Putamen (tissue), 1 donor: ENCODE measurements at regions not wholly inside any gene's neighbourhood (a gene's known extent, or its start where the extent isn't known, plus 50 kb on each side); places are given as distances from the start of the nearest gene placed in this dataset.

Experiments used
- DNase-seq: peaks from one replicate; pipeline ENCODE4 v3.0.0-alpha.2; 2016; ENCODE audit warnings: low spot score

DNA sequence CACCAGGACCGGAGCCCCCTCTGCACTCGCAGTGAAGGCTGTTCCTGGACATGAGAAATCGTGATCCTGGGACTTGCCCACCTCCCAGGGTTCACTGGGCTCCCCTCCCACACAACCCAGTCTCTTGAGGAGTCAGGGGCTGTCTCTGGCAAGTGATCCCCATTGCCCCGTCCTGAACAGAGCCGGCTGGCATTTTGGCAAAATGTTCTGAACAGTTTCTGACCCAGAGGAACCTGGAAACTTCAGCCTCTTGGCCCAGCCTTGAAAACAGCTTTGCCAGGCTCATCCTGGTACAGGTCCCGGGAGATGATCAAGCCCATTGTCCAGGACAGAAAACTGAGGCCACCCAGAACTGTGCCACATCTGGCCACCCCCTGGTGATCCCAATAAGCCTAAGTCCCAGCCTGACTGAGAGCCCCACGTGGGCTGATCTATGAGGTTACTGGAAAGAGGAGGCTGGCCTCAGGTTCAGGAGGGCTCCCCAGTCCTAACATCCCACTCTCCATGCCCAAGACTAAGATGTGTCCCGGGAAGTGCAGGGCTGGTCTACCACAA is 115.7 kb downstream of the OAT start:
- DNase-seq = no peak

DNA sequence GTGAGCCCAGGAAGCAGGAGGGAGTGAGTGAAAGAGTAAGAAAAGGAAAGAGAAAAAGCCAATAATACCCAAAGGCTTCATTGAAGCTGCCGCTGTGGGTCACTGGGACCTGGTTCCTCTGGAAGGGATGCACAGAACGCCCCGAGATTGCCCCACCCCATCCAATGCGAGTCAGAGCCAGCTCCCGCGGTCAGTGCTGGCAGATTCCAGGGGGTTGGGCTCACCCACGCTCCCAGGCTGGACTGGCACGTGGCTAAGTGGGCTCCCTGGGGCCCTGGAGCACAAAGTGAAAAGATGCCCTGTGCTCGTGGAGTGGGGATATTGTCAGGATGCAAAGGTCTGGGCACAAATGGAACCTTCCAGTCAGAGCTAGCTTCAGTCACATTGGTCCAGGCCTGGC is 117.0 kb downstream of the OAT start:
- no peak for DNase-seq

DNA sequence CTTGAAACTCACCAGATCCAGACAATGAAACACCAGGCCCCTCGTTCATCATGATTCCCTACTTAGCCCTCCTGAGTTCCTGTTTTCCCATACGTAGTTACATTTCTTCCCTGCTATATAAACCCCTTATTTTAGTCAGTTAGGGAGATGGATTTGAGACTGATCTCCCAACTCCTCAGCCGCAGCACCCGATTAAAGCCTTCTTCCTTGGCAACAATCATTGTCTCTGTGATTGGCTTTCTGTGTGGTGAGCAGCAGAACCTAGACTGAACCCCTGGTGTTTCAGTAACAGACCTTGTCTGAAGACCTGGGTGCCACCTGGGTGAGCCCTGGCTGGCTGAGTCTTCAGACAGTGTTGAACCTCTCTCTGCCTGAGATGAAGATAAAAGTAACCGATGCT is 118.0 kb downstream of the OAT start:
- no peak for DNase-seq

DNA sequence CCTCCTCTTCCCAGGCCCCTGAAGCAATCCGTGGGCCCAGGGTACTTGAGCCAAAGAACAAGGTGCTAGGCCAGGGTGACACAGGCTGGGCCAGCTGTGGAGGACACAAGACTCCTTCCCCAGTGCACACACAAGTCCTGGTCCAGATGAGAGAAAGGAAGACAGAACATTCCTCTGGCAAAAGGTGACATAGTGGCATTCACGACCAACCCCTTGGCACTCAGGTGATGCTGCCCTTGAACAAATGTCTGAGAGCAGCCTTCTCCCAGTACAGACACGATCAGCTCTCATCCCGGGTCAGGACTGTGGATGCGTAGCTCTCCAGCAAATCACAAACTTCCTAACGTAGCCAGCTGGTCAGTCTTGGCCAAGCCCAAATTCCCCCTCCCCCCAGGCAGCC is 118.5 kb downstream of the OAT start:
- DNase-seq = no peak

DNA sequence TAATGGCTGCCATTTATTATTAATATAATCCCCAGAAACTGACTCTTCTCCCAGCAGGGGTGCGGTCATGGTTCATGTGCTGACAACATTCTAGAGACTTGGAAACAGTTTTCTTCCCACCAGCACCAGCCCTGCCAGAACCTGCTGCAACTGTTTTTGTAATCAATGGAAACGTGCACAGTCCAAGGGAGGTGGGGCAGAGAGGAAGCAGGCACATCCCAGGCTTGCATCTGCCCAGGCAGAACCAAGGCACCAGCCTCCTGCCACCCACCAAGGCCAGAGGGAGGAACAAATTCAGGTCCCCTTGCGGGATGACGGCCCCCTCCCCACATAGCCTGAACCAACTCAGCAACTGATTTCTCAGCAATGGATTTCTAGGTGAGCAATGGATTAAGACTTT is 119.0 kb downstream of the OAT start:
- DNase-seq = no peak

DNA sequence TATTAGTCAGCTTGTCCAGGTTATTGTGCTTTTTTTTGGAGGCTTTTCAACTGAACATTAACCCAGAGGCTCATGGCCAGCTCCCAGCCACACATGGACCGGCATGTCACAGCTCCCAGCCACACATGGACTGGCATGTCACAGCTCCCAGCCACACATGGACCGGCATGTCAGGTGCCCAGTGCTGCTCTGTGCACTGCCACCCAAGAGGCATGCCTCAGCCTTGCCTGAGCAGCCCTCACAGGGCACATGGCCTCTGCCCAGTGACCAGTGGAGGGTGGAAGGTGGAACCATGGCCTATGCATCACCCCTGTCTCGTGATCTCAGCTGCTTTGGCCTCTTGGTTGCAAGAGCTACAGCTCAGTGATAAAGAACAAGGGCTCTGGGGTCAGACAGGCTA is 119.8 kb downstream of the OAT start:
- no peak for DNase-seq

DNA sequence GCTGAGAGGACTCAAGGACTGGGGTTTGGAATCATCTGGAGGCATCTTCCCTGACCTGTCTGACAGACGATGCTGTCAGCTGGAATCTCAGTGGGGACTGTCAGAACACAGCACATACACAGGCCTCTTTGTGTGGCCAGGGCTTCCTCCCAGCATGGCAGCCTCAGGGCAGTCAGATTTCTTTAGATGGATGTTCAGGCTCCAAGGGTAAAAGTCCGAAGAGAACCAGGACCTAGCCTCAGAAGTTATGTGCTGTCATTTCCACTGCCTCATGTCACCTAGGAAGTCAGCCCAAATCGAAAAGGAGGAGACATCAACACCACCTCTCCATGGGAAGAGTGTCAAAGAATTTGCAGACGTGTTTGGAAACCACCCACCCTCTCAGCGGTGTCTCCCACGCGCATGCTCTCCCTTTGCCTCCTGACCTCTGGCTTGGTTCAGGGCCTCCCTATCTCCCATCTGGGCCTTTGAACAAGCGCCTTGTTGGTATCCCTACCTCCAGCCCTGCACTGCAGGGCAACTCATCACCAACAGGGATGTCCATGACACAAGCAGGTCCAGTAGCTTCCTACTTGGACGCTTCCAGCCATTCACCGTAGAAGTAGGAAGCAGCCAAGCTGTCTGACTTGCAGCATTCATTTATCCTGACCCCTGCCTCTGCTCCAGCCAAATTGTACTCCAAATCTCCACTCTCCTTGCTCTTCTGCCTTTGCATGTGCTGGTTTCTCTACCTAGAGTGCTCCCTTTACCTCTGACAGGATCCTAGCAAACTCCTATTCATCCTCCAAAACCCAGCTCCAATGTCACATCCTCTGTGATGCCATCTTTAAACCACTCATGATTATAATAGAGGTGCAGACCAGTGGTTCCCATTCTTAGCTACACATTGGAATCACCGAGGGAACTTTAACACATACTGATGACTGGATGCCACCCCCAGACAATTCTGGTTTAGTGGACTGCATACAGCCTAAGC is 121.6 kb downstream of the OAT start:
- no peak for DNase-seq

DNA sequence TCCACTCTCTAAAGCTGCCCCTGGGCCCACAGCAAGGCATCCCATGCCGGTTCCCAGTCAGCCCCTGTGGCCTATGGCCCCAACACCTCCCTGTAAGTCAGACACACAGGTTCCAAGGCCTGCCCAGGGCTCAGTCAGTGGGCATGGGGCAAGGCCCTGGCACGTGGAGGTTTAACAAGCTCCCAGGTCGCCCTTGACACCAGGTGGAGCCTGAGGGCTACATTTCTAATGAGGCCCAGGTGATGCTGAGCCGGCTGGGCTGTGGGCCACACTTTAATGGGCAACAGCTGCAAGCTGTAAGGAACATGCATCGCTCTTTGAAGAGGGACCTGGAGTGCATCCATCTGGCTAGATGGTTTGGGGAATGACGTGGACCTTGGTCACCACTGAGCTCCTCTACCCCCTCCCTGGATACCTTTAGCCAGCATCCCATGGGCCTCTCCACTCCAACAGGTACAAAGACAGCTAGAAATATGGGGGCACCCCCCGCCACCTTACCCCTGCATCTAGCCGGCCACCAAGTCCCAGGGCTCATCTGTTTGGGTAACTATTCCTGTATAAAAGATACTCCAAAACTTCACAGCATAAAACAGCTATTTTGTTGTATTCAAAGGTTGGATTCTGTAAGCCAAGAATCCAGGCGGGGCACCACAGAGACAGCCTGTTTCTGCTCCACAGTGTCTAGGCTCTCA is 122.5 kb downstream of the OAT start:
- DNase-seq = no peak

DNA sequence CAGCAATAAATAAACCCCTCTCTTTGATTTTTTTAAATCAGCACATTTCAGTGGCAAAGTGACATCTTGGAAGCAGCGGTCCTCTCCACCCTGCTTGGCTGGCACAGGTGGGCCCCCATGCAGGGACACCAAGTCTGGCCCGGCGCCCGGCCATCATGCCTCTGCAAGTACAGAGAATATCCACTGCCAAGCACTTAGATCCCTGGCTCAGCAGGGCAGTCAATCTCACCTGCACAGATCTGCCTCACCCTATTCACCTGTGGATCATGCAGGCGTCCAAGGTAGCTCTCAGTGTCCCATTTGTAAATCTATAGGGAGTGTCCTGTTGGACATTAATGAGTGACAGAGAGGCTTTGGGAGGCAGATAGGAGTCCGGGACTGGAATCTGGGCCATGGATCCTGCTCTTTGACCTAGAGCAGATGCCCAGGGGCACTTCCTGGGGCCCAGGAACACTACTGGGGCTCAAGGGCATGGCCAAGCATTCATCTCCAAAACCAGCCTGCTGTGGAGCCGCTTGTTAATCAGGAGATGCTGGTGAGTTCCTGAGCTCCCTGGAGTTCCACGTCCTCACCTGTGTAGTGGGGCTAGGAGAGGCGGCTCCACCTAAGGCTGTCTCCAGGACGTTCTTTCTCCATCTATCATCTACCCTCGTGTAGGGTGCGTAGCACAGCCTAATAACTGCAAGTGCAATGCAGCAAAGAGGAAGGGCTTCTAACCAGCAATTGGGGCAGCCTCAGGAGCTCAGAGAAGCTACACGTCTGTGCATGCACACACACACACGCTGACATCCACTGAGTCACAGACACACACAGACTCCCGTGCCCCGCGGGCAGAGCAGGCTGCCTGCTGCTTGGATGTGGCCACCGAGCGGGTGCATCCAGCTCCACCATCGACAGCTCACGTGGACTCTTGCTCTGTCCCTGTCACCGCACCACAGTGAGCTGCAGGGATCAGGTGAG is 123.6 kb downstream of the OAT start:
- no peak for DNase-seq

DNA sequence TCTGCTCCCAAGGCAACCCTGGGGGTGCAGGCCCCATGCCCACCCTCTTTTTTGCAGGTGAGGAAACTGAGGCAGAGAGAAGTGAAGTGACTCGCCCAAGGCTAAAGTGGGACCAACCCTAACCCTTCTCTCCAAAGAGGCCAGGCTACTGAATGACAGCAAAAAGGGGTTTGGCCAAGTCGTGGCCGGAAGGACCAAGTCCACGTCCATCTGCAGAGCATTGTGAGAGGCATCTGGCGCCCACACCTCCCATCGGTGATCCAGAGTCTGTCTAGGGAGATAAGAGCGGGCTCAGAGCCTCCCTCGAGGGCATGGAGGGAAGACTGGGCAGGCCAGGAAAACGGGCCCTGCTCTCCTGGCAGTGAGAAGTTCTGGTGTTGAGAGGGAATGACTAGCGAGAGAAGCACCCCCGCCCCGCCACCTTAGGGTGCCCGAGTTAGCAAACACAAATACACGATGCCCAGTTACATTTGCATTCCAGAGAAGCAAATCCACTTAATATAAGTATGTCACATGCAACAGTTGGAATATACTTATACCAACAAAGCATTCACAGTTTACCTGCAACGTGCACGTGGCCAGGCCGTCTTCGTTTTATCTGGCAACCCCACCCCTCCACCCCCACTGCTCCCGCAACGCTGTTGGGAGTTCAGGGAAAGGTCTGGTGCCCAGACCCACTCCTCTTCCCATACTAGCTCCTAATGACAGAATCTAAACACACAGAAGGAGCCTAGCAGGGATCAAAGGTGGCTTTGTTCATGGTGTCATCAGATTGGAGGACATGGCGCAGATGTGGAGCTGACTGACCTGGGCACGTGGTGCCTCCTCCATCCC is 124.9 kb downstream of the OAT start:
- DNase-seq = no peak

DNA sequence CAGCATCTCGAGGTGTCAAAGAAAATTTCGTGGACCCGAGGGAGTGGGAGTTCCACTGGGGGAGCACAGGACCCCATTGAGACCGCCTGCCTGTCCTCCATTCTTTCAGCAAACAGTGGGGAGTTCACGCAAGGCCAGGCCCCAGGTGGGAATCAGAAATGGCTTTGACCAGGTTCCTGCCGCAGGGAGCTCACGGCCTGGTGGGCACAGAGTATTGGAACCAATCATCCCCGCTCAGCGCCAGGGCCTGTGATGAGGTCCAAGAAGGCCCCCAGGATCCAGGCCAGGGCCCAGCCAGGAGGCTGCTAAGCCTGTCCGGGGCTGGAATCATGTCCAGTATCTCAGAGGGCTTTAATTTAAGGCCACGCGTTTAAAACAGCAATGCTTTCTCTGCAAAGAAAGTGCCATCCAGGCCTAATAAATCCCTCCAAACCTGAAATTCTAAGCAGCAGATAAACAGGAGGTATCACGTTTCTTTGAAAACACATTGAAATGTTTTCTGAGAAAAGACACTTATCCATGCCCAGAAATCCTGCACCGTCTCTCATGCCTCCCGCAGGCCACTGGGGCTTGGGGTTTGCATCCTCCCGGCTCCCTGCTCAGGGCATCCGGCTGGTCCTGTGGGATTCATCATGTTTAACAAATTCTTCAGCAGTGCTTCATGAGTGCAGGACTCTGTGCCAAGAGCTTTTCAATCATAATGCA is 125.7 kb downstream of the OAT start:
- no peak for DNase-seq

DNA sequence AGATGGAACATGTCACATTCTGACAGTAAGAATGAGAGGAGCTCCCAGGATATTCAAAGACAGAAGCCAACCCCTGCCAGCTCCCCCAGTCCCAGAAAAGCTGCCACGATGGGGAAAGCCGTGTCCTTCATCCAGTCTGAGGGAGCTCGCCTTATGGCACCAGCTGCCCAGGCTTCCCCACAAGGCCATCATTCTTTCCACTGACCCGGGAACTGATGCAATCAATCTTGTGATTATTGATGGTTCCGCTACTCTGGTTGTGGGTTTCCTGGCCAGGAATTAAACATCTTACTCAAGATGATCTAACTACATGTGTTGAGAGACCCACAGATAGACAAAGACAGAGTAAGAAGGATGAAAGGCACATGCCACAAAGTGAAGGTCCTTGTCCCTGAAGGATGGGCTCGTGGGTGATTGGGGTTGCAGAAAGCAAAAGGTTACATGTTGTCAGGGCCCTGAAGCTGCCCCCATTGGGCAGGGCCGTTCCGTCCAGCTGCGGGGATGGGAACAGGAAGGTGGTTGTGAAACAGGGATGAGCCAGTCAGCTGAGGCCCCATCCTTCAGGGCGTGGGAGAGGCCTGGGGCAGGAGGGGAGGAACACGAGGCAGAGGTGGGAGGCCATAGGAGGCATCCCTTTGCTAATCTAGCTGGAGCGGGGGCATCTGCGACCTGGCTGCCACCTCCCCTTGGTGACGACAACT is 127.6 kb downstream of the OAT start:
- no peak for DNase-seq

DNA sequence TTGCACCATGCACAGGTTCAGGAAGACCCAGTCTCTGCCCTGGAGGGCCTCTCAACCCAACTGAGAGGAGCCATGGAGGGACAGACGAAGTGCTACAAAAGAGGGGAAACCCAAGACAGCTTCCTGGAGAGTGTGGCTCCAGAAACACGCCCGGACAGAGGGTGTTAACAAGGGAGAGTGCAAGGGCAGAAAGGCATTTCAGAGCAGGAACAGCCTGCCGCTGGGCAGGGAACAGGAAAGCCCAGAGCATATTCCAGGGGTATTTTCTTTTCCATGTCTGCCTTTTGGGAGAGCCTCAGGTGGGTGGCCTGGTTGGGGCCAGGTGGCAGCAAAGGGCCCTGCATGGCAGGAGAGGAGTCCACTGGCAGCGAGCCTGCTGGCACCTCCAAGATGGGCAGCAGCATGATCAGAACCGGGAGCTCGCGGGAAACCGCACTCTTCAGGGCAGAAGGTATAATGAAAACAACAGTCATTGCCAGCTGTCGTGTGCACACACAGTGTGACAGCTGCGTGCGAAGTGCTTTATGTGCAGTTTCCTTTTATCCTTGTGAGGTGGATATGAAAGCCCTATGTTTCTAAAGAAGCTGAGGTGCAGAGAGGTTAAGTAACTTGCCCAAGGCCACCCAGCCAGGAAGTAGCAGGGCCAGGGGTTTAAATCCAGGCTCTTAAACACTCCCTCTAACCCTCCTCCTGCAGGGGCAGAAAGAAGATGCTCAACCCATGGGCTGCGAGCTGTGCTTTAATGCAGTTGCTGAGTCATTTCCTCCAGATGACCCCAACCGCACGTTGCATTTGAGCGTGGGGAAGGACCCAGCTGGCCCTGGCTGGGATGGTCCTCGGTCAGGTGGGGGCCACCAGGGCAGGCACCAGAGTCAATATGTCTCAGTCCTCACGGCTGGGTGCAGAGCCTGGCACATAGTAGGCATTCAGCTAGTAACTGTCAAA is 128.6 kb downstream of the OAT start:
- DNase-seq = no peak

DNA sequence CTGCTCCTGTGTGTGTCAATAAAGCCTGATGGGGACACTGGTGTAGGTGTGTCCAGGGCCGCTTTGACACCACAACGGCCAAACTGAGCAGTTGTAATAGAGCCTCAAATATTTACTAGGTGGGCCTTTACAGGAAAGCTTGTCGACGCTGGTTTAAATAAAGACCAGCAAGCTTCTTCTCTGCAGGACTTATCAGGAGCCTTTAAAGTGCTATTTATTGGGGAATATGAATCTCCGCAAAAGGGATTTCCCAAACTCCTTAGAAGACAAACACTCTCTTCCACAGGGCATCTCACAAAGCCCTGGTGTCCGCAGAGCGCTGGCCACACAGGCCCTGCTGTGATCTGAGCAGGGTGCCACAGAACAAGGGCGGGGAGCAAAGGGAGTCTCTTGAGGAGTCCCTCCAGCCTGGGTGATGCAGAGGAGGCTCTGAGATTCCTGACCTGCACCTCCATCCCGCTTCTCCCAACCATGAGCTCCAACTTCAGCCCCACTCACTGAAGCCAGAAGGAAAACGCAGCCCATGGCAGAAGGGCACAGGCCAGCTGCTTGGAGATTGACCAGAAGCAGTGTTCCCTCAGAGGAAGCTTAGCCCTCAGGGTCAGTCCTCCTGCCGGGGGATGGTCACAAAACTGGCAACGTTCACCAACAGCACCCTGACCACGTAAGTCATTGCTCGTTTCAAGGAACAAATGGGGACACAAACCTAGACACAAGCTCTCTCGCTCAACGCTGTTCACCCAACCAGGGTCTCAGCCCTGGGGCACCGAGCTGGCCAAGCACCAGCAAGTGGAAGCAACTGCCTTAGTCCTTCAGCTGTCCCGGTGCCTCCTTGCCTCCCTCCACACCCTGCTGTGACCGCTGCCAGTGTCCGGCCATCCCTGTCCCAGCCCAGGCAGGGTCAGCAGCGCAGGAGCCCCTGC is 129.5 kb downstream of the OAT start:
- no peak for DNase-seq

DNA sequence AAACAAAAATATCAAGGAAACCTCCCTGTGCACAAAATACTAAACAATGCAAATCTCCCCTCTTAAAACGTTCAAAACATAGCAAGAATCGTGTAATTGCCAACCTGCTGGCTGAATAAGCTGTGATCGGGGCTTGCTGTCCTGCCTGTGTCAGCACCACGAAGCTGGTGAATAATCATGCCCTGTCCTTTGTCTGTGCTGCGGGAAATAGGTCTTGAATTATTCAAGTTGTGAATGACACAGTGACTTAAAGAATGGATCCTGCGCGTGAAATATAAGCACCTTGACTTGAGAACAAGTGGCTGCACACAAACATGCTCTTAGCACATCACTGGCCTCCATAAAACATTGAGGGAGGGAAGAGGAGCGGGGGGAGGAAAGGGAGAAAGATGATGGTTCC is 130.2 kb downstream of the OAT start:
- DNase-seq = no peak

DNA sequence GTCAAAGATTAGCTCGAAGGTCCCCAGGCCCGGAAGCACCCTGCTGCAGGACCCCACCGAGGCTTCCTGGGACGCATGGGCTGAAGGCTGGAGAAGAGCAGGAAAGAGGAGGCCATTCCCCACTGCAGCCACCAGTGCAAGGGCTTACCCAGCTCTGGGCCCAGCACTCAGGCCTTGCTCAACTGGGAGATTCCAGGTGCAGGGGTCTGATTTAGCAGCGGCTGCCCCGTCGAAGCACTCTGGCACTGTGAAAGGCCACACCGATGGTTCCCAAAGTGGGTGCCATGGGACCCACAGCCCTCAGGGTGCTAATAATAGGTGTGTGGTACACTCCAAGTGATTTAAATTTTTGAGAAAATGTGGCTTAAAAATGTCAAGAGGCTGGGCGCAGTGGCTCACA is 130.9 kb downstream of the OAT start:
- DNase-seq = no peak

DNA sequence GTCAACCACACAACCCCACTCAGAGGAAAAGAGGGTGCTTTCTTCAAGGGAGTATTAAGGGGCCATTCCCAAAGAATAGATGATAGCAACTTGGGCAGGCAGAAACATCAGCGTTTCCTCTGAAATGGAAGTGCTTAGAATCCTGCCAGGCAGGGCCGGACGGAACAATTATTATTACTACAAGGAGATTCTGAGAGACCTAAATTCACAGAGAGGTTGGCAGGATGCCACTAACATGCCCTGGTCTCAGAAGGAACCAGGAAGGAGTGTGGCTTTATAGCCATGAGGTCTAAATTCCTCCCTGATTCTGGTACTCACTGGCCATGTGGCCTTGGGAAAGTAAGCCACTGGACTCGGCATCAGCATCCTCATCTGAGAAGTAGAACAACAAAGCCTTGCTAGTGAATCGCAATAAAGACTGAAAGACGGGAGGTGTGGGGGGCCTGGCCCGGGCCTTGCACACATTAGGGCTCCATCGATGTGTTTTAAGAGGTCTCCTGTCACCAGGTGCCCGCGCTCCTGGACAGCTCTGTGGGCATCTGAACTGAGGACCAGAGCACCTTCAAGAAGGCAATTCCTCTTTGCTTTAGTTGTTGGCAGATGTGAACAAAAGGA is 131.5 kb downstream of the OAT start:
- DNase-seq = no peak
